Middle frontal gyrus (tissue), 1 donor: ENCODE measurements at regions not wholly inside any gene's neighbourhood (a gene's known extent, or its start where the extent isn't known, plus 50 kb on each side); places are given as distances from the start of the nearest gene placed in this dataset.
"Not testable (repeated sequence)": the region's sequence is repeated elsewhere in the genome, so short reads cannot be mapped to it uniquely, and the experiment has no call there.

Experiments used
- DNase-seq: peaks from one replicate; pipeline ENCODE4 v3.0.0-alpha.2; 2015; ENCODE audit warnings: low spot score; ENCODE audit errors: extremely low spot score

DNA sequence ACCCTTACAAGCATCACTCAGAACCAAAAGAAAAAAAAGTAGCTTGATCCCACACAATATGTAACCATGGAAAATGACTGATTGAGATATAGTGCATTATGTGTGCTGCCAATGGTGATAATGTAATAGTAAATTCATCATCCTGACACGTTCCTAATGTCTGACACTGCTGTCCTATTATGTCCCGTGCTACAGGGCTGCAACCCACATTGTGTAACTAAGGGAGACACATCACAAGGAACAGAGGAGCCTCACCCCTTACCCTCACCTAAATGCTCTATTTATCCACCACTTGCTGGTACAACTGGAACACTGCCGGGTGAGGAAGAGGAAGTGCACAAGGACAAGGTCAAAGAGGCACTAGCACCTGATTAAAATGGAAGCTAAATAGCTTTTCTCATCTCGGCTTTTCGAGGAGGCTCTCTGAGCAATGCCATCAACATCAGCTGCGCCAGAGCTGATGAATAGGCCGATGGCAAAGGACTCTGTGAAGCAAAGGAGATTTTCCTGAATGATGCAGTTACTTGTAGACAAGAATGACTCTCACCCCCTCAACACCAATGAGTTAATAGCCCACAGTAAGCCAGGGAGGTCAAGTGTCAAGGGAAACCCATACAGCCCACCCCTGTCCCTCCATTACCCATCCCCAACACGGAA is 181.6 kb downstream of the HNRNPD start:
- no peak for DNase-seq

DNA sequence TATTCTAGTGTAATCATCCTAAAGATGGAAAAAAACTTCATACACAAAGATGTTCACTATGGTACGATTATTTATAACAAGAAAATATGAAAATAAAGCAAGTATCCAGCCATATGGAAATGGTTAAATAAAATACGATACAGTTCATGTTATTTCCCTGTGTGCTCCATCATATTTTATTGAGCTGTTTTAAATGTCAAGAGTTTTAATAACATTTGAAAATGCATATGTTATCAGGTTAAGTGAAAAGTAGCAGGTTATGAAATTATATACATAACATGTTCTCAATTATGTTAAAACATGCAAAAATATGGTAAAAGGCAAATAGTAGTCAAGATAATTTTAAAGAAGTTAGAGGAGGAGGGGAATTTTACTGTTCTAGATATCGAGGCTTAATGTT is 192.0 kb downstream of the HNRNPD start:
- DNase-seq, result no peak

GRCh38 chr4:82172186-82172585 is 201.6 kb downstream of the HNRNPD start:
- no peak for DNase-seq

DNA sequence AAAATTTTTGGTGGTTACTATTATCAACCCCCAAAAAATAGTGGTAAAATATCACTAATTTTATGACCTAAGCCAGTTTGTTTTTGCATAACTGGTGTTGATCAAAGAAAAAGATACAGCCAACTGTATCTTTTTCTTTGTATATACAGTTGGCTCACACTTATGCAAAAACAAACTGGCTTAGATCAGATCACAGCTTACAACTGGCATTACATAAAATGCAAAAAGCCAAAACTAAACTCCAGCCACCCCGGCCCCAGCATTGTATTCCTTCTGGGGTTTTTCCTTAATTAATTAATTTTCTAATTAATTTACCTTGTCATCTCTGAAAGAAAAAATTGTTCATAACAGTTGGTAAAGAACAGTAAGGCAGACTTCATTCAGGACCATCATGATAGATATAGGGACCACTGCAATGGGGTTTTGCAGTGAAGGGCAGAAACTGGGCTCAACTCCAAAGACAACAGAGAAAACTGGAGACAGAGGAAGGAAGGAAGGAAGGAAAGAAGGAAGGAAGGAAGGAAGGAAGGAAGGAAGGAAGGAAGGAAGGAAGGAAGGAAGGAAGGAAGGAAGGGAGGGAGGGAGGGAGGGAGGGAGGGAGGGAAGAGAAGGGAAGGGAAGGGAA is 202.1 kb downstream of the HNRNPD start:
- DNase-seq, result no peak

DNA sequence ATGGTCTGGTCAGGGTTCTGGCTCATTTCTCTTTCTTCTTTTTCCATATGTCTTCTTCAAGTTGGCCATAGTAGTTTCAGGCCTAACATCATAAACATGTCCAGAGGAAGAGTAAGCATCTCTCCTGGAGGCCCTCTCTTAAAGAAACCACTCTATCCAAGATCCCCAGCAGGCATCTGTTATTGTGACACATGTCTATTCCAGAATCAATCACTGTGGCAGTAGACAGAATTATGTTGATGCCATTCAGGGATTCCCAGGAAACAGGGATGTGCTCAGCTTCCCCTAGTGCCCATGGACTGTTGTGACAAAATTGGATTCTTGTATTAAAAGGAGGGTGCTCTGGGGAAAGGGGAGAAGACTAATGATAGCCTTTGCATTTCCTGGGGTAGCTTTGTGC is 224.0 kb downstream of the HNRNPD start:
- DNase-seq, result no peak

DNA sequence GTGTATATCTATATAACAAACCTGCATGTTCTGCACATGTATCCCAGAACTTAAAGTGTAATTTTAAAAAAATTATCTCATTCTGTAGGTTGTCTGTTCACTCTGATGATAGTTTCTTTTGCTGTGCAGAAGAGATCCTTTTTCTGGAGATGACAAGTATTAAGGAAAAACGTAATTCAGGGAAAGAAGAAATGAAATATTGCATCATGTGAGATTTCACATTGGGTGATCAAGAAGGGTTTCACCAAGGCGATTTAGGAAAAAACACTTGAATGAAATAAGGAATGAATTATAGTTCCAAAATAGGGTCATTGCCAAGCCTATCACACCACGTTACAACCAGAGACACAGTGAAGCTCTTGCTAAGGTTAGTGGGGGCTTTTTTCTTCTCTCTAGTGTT is 227.9 kb downstream of the HNRNPD start:
- no peak for DNase-seq

GRCh38 chr4:82140422-82140821 is 233.4 kb downstream of the HNRNPD start:
- no peak for DNase-seq

- DNase-seq, result no peak
These were observed 234.5 kb downstream of the HNRNPD start for GRCh38 chr4:82139287-82139686.

- DNase-seq, result no peak
These were observed 235.4 kb downstream of the HNRNPD start for GRCh38 chr4:82138374-82138773.

DNA sequence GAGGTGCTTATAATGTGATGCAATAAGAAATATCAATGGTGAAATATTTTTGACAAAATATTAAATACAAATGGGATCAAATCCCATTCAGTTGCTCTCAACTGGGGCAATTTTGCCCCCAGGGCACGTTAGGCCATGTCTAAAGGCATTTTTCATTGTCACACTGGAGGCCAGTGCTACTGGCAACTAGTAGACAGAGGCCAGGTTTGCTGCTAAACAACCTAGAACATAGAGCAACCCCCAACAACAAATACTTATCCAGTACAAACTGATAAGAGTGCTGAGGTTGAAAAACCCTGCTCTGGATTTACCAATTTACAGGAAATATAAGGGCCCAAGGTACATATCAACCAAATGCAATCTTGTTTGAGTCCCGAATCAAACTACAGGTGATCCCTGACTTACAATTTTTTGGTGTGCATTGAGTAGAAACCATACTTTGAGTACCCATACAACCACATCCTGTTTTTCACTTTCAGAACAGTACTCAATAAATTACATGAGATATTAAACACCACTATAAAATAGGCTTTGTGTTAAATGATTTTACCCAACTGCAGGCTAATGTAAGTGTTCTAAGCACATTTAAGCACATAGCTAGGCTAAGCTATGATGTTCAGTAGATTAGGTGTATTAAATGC is 237.5 kb downstream of the HNRNPD start:
- no peak for DNase-seq

DNA sequence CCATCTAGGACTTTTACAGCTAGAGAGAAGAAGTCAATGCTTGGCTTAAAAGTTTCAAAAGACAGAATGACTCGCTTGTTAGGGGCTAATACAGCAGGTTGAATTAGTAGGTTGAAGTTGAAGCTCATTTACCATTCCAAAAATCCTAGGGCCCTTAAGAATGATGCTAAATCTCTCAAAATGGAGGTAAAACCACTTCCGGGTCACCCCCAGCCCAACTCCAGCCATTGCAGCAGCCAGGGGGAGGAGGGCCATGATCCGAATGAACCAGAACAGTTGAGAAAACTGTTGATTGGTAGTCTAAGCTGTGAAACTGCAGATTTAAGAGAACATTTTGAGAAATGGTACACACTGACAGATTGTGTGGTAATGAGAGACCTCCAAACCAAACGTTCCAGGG is 245.4 kb downstream of the HNRNPD start:
- no peak for DNase-seq

DNA sequence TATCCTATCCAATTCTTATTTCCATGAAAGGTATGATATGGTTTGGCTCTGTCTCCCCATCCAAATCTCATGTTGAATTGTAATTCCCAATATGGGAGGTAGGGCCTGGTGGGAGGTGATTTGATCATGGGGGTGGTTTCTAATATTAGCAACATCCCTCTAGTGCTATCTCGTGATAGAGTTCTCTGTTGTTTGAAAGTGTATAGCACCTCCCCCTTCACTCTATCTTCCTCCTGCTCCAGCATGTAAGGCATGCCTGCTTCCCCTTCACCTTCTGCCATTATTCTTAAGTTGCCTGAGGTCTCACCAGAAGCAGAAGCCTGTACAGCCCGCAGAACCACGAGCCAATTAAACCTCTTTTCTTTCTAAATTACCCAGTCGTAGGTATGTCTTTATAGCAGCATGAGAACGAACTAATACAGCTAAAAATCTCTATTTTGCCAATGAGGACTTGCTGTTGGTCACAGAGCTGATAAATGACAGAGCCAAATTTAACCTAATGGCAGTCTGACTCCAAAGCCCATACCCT is 247.2 kb downstream of the HNRNPD start:
- DNase-seq, result no peak

- DNase-seq, result no peak
These were observed 247.9 kb downstream of the HNRNPD start for GRCh38 chr4:82125787-82126297.

GRCh38 chr4:82124932-82125786 is 248.6 kb downstream of the HNRNPD start:
- DNase-seq, result no peak

DNA sequence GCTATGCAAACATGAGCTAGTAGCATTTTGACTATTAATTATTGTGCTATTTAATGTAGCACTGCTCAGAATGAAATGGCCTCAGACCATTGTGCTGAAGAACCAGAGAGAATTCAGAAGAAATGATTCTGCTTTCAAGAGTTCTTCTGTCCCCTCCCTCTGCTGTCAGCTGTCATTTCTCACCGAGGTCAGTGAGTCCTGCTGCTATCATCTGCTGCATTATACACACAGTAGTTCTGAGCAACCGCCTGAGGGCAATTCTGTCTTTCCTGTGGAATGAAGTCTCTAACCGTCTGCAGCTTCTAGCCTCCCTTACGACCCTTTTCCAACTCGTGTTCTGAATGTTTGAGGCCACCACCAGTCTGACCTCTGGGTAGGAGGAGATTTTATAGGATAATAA is 249.4 kb downstream of the HNRNPD start:
- DNase-seq, result no peak

- DNase-seq, result no peak
These were observed 249.9 kb downstream of the HNRNPD start for GRCh38 chr4:82123934-82124333.

DNA sequence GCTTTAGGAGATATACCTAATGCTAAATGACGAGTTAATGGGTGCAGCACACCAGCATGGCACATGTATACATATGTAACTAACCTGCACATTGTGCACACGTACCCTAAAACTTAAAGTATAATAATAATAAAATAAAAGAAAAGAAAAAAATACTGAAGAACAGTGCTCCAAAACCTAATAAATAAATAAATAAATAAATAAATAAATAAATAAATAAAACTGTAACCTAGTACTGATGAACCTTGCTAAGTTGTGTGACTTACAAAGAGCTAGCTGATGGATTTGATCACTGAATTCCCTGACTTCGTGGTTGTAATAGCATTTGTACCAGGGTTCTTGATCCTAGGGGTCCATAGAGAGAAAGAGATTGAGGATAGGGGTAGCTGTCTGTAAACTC is 258.6 kb downstream of the HNRNPD start:
- not testable (repeated sequence) for DNase-seq

- DNase-seq, result no peak
These were observed 265.3 kb downstream of the HNRNPD start for GRCh38 chr4:82108506-82108905.

- no peak for DNase-seq
These were observed 269.2 kb downstream of the HNRNPD start for GRCh38 chr4:82104578-82104977.

DNA sequence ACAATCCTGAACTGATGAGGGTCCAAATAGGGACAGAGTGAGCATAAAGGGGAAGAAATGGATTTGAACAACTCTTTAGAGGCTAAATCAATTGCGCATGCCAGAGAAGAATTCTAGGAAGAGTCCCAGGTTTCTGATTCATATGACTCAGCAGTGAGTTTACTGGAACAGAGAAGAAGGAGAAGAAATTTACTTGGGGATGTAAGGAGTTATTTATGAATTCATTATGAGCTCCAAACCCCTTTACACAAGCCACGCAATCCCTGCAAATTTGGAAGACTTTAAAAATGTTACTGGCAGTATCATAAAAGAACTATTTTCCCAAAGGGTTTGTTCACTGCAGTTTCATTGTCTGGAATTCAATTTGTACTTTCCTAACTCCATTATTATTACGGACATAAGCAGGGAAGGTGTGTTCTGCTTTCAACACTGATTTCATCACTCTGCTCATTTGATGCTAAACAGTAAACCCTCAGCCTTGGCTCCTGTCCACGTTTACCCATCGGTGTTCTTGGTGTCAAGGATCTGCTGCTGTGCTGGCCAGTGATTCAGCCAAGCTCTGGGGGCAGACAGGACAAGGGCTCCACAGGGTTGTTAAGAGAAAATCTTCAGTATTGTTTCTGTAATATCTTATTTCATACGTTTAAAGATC is 273.7 kb downstream of the HNRNPD start:
- DNase-seq, result no peak

GRCh38 chr4:82097504-82097903 is 276.3 kb downstream of the HNRNPD start:
- DNase-seq, result no peak
